Thoracic aorta (tissue), 2 donors: ENCODE measurements at regions not wholly inside any gene's neighbourhood (a gene's known extent, or its start where the extent isn't known, plus 50 kb on each side); places are given as distances from the start of the nearest gene placed in this dataset.

Experiments used
- ATAC-seq: fragments of 150-250 bp; one replicate; pipeline ENCODE4 v1.8.0; 2017; ENCODE audit warnings: low read depth; ENCODE audit not compliant: insufficient number of reproducible peaks, low FRiP score
- DNase-seq: peaks from one replicate; pipeline ENCODE4 v3.0.0-alpha.2; 2020; ENCODE audit warnings: low spot score
- H3K27ac ChIP-seq, 2 donors: fragments of 200-600 bp; sonication (generic); 1 replicate in 1 of 2; 2 replicates in 1 of 2; pipeline ENCODE4 v1.5.1; 2016; ENCODE audit warnings: mild to moderate bottlenecking in 2 of 2, moderate library complexity in 2 of 2
- H3K27me3 ChIP-seq: fragments of 200-600 bp; sonication (generic); replicated peaks from 2 replicates; pipeline ENCODE4 v1.6.0; 2016; ENCODE audit warnings: mild to moderate bottlenecking; ENCODE audit not compliant: insufficient read depth
- H3K36me3 ChIP-seq: fragments of 200-600 bp; sonication (generic); one replicate; pipeline ENCODE4 v1.5.1; 2016
- H3K4me1 ChIP-seq, 2 donors: fragments of 200-600 bp; sonication (generic); 1 replicate in 1 of 2; 2 replicates in 1 of 2; pipeline versions ENCODE4 v1.5.1 to v1.6.0; 2016; ENCODE audit warnings: low read depth in 2 of 2, mild to moderate bottlenecking in 1 of 2; ENCODE audit not compliant: control insufficient read depth in 1 of 2
- H3K4me3 ChIP-seq: fragments of 200-600 bp; sonication (generic); 2 replicates; pipeline ENCODE4 v1.5.1; 2016; ENCODE audit warnings: mild to moderate bottlenecking
- H3K9me3 ChIP-seq: fragments of 200-600 bp; sonication (generic); 2 replicates; pipeline ENCODE4 v1.5.1; 2016
- TF ChIP-seq, protein P1 (sequence below): fragments of 200-600 bp; sonication (generic); IDR thresholded peaks from one replicate; pipeline ENCODE4 v1.5.1; 2019; ENCODE audit warnings: antibody characterized with exemption

- DNase-seq, result no peak
- Histone ChIP-seq H3K4me3 (no peak overlapping the region), H3K36me3 (no peaks in the 10 kb centered on the region), H3K27ac (no peak overlapping the region), H3K4me1 (peaks cover 5 to 18% of the 10 kb centered on the region in 2 donors), H3K9me3 (no peaks in the 10 kb centered on the region), H3K27me3 (no peaks in the 10 kb centered on the region)
- no peak for ATAC-seq
- TF ChIP-seq, protein P1, sequence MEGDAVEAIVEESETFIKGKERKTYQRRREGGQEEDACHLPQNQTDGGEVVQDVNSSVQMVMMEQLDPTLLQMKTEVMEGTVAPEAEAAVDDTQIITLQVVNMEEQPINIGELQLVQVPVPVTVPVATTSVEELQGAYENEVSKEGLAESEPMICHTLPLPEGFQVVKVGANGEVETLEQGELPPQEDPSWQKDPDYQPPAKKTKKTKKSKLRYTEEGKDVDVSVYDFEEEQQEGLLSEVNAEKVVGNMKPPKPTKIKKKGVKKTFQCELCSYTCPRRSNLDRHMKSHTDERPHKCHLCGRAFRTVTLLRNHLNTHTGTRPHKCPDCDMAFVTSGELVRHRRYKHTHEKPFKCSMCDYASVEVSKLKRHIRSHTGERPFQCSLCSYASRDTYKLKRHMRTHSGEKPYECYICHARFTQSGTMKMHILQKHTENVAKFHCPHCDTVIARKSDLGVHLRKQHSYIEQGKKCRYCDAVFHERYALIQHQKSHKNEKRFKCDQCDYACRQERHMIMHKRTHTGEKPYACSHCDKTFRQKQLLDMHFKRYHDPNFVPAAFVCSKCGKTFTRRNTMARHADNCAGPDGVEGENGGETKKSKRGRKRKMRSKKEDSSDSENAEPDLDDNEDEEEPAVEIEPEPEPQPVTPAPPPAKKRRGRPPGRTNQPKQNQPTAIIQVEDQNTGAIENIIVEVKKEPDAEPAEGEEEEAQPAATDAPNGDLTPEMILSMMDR, result no peak
Measured at GRCh38 chr6:108751851-108752732, 96.1 kb upstream of the ARMC2 start.

DNA sequence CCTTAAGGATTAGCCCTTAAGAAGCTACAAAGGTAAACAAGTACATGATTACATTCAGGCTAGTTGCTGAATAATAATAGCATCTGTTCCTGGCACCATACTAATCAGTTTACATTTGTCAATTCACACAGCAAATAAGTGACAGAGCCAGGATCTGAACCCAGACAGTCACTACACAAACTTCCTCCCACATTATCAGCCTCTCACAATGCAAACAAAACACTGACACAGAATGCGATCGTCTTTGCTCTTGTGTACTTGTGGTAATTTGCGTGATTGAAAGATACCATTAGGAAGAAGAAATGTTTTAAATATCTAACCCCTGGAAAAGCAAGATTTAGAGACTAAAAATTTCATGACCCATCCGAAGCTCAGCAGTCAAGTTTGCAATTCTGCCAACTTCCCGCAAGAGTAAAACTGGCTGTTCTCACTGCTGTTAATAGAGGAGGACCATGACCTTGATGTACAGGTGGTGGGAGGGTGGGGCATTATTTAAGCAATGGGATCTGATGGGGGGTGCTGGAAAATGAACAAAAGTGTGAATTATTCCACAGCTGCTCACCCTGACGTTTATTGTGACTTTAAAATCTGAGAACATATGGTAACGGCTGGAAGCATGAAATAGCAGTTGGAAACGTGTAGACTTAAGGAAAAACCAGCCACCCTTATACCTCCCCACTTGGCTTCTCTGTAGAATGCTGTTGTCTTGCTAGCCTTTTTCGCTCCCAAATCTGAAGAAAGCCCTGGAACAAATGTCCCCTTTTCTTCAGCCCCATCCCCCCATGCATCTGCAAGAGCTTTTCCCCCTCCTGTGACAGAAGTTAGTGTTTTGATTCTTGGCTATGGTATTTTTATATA is 95.3 kb upstream of the ARMC2 start:
- no peak for DNase-seq
- no peaks in the 10 kb centered on the region for H3K36me3 ChIP-seq
- H3K4me3 ChIP-seq, result no peak overlapping the region
- TF ChIP-seq, protein P1, result no peak
- no peaks in the 10 kb centered on the region for H3K27me3 ChIP-seq
- H3K4me1 ChIP-seq, result peaks cover 5 to 18% of the 10 kb centered on the region in 2 donors
- ATAC-seq, result no peak
- H3K27ac ChIP-seq, result no peak overlapping the region
- no peaks in the 10 kb centered on the region for H3K9me3 ChIP-seq

DNA sequence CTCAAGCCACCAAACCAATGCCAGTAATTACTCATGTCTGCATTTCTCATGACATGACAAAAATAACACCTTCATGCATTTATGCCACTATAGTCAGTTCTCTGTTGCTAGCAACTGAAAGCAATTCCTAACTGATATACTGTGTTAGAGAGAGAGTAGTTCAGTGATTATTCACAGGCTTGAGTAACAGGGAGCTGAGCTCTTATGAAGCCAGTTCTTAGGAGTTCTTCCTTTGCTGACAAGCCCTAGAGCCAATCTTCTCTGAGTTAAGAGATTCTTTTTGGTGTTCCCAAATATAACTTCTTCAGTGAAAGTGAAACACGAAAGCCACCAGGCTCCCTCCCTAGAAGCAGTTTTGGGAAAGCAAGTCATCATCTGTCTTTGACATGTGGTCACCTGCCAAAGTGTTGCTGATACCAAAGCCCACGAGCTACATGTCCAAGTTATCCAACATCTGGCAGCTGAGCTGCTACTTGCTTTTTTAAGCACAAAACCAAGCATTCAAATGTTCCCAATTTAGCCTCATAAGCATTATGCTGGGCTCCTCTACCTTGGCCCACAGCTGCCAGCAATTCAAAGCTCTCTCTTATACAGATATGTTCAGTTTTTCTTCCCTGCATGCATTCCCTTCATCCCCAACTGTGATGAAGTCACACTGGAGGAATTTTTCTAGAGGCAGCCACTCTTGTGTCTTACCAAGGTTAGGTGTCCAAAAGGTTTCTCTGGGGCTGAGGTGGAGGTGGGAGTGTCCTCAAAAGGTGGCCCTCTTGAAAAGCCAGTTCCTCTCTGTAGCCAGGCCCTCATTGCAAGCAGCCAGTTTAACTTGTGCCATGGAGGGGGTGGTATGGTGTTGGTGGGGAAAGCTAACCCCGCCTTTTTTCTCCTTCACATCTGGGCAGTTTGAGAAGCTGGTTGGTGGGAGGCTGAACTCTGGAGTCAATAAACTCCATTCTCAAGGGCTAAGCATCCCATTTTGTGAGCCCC is 92.7 kb upstream of the ARMC2 start:
- Histone ChIP-seq H3K27me3 (no peaks in the 10 kb centered on the region), H3K4me3 (peak overlapping the region; percentile 36), H3K36me3 (no peaks in the 10 kb centered on the region), H3K27ac (peak overlapping the region; percentile 57 to 65), H3K4me1 (peaks cover 5 to 18% of the 10 kb centered on the region in 2 donors), H3K9me3 (no peaks in the 10 kb centered on the region)
- peak; percentile 25 for DNase-seq
- TF ChIP-seq, protein P1, result no peak
- ATAC-seq, result peak; percentile 81

DNA sequence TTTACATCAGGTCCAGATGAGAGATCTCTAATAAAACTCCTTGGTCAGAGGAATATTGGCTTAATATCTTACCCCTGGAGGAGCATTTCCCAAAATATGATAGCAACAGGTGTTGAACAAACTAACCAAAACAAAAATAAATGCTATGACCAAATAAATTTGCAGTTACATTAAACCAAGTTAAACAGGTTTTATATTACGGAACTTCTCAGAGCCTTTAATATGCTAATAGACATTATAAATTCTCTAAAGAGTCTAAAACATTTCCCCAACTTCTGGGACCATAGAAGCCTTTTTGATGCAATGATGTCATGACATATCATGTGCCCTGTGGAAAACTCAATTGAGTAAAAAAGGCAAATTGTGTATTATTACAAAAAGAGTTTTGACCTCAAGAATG is 90.9 kb upstream of the ARMC2 start:
- no peak for ATAC-seq
- no peak for DNase-seq
- TF ChIP-seq, protein P1, result no peak
- Histone ChIP-seq H3K4me3 (no peak overlapping the region), H3K36me3 (no peaks in the 10 kb centered on the region), H3K27me3 (no peaks in the 10 kb centered on the region), H3K9me3 (no peaks in the 10 kb centered on the region), H3K4me1 (peaks cover 5 to 18% of the 10 kb centered on the region in 2 donors), H3K27ac (no peak overlapping the region)
